Smooth muscle cell (in vitro differentiated cells): ENCODE measurements at regions not wholly inside any gene's neighbourhood (a gene's known extent, or its start where the extent isn't known, plus 50 kb on each side); places are given as distances from the start of the nearest gene placed in this dataset.

Experiments
- DNase-seq: peaks from one replicate; lab custom pipeline; 2025; ENCODE audit not compliant: unreplicated experiment; lab: John Stamatoyannopoulos, UW
- H2AFZ ChIP-seq: fragments of 200-600 bp; sonication (generic); 2 replicates; pipeline ENCODE4 v1.6.0; 2016; ENCODE audit warnings: antibody characterized with exemption, low read depth, mild to moderate bottlenecking
- H3F3A ChIP-seq: fragments of 200-600 bp; sonication (generic); 2 replicates; pipeline ENCODE4 v1.6.0; 2017; ENCODE audit warnings: antibody characterized with exemption, low read depth
- H3K27ac ChIP-seq: fragments of 200-600 bp; sonication (generic); 2 replicates; pipeline ENCODE4 v1.5.1; 2016; ENCODE audit warnings: low read depth, mild to moderate bottlenecking
- H3K27me3 ChIP-seq: fragments of 200-600 bp; sonication (generic); 2 replicates; pipeline ENCODE4 v1.6.1; 2016; ENCODE audit warnings: low read depth, mild to moderate bottlenecking
- H3K36me3 ChIP-seq: fragments of 200-600 bp; sonication (generic); 2 replicates; pipeline ENCODE4 v1.5.1; 2016; ENCODE audit warnings: low read depth
- H3K4me1 ChIP-seq: fragments of 200-600 bp; sonication (generic); 2 replicates; pipeline ENCODE4 v1.5.1; 2016; ENCODE audit warnings: low read depth
- H3K4me2 ChIP-seq: fragments of 200-600 bp; sonication (generic); 2 replicates; pipeline ENCODE4 v1.6.0; 2016; ENCODE audit warnings: mild to moderate bottlenecking
- H3K4me3 ChIP-seq: fragments of 200-600 bp; sonication (generic); 2 replicates; pipeline ENCODE4 v1.5.1; 2016; ENCODE audit warnings: mild to moderate bottlenecking
- H3K79me2 ChIP-seq: fragments of 200-600 bp; sonication (generic); 2 replicates; pipeline ENCODE4 v1.6.0; 2016; ENCODE audit warnings: low read depth, mild to moderate bottlenecking
- H3K9ac ChIP-seq: fragments of 200-600 bp; sonication (generic); 2 replicates; pipeline ENCODE4 v1.6.0; 2016; ENCODE audit warnings: low read depth
- H3K9me3 ChIP-seq: fragments of 200-600 bp; sonication (generic); replicated peaks from 2 replicates; pipeline ENCODE4 v1.5.1; 2016; ENCODE audit warnings: low read depth
- H4K20me1 ChIP-seq: fragments of 200-600 bp; sonication (generic); 2 replicates; pipeline ENCODE4 v1.6.0; 2016; ENCODE audit warnings: low read depth
- WGBS: methylation state at CpG from one replicate; pipeline ENCODE4 v1.1.7; 2016; ENCODE audit warnings: low lambda C conversion rate; 5-methylcytosine and 5-hydroxymethylcytosine counted together
- TF ChIP-seq, protein P1 (sequence below): fragments of 200-600 bp; sonication (generic); IDR thresholded peaks from 2 replicates; pipeline ENCODE4 v1.5.1; 2017; ENCODE audit warnings: borderline replicate concordance, mild to moderate bottlenecking, antibody characterized with exemption; ENCODE audit not compliant: insufficient read depth, poor library complexity, severe bottlenecking

DNA sequence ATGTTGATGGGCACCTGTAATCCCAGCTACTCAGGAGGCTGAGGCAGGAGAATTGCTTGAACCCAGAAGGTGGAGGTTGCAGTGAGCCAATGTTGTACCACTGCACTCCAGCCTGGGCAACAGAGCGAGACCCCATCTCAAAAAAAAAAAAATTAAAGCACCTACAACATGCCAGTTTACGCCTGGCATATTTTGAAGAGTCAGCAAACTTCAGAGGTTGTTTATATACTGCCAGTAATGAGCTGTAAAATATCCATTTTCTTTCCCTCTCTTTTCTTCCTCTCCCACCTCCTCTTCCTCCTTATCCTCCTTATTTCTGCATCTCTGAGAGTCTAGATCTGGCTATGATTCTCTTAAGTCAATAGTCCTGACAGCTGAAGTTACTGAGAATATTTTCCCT is 556.5 kb upstream of the LARGE1 start:
- no peak for DNase-seq
- Histone ChIP-seq H3K4me3 (no peak overlapping the region), H3F3A (no peaks in the 10 kb centered on the region), H2AFZ (no peak overlapping the region), H4K20me1 (no peaks in the 10 kb centered on the region), H3K9ac (no peak overlapping the region), H3K79me2 (no peaks in the 10 kb centered on the region), H3K4me2 (no peak overlapping the region), H3K9me3 (peaks cover 5% of the 10 kb centered on the region), H3K36me3 (no peaks in the 10 kb centered on the region), H3K27me3 (peaks cover 12% of the 10 kb centered on the region), H3K27ac (no peak overlapping the region), H3K4me1 (no peaks in the 10 kb centered on the region)
- WGBS: 82% methylated on average over 2 of the region's 2 CpGs
- TF ChIP-seq, protein P1, sequence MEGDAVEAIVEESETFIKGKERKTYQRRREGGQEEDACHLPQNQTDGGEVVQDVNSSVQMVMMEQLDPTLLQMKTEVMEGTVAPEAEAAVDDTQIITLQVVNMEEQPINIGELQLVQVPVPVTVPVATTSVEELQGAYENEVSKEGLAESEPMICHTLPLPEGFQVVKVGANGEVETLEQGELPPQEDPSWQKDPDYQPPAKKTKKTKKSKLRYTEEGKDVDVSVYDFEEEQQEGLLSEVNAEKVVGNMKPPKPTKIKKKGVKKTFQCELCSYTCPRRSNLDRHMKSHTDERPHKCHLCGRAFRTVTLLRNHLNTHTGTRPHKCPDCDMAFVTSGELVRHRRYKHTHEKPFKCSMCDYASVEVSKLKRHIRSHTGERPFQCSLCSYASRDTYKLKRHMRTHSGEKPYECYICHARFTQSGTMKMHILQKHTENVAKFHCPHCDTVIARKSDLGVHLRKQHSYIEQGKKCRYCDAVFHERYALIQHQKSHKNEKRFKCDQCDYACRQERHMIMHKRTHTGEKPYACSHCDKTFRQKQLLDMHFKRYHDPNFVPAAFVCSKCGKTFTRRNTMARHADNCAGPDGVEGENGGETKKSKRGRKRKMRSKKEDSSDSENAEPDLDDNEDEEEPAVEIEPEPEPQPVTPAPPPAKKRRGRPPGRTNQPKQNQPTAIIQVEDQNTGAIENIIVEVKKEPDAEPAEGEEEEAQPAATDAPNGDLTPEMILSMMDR: no peak

DNA sequence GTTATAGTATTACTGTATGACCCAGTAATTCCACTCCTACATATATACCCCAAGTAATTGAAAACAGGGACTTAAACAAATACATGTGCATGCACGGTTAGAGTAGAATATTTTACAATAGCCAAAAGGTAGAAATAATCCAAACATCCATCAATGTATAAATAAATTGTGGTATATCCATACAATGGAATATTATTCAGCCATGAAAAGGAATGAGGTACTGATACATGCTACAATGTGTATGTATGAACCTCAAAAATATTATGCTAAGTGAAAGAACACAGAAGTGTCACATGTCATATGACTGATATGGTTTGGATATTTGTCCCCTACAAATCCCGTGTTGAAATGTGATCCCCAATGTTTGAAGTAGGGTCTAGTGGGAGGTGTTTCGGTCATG is 560.8 kb upstream of the LARGE1 start:
- Histone ChIP-seq H3K27ac (no peak overlapping the region), H3K4me2 (no peak overlapping the region), H3K36me3 (no peaks in the 10 kb centered on the region), H2AFZ (no peak overlapping the region), H3K4me3 (no peak overlapping the region), H3K4me1 (no peaks in the 10 kb centered on the region), H3K9ac (no peak overlapping the region), H4K20me1 (no peaks in the 10 kb centered on the region), H3K79me2 (no peaks in the 10 kb centered on the region), H3K9me3 (peaks cover 5% of the 10 kb centered on the region), H3F3A (no peaks in the 10 kb centered on the region), H3K27me3 (peaks cover 5% of the 10 kb centered on the region)
- TF ChIP-seq, protein P1: no peak
- DNase-seq: no peak
- 83% methylated on average over 3 of the region's 3 CpGs for WGBS

DNA sequence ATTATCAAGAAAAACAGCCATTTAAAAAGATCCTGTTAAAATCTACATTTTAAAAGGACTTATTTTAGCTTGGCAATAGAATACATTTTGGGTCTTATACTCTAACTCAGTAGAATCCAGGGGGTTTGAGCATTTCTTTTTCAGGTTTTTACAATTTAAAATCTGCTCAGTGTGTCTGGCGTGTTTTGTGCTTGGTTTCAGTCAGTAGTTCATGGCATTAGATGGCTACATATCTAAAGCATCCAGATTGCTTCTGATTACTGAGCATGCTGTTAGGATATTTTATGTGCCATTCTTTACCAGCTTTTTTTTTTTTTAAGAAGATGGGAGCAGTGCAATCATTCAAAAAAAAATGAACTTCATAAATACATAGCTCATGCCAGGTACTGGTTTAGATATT is 566.1 kb upstream of the LARGE1 start:
- H3F3A ChIP-seq: no peaks in the 10 kb centered on the region
- H3K79me2 ChIP-seq: no peaks in the 10 kb centered on the region
- H3K9ac ChIP-seq: no peak overlapping the region
- WGBS: 78% methylated on average over 1 of the region's 1 CpG
- no peak overlapping the region for H3K4me2 ChIP-seq
- no peaks in the 10 kb centered on the region for H3K36me3 ChIP-seq
- H2AFZ ChIP-seq: no peak overlapping the region
- H3K4me3 ChIP-seq: no peak overlapping the region
- TF ChIP-seq, protein P1: no peak
- peaks cover 5% of the 10 kb centered on the region for H3K27me3 ChIP-seq
- H3K27ac ChIP-seq: no peak overlapping the region
- H4K20me1 ChIP-seq: no peaks in the 10 kb centered on the region
- H3K9me3 ChIP-seq: no peaks in the 10 kb centered on the region
- no peaks in the 10 kb centered on the region for H3K4me1 ChIP-seq
- DNase-seq: no peak

DNA sequence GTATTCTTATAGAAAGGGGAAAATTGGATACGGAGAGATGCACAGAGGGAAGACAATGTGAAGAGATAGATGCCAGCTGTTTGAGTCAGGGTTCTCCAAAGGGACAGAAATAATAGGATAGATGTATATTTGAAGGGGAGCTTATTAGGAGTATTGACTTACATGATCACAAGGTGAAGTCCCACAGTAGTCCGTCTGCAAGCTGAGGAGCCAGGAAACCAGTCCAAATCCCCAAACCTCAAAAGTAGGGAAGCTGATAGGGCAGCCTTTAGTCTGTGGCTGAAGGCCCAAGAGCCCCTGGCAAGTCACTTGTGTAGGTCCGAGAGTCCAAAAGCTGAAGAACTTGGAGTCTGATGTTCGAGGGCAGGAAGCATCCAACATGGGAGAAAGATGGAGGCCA is 569.6 kb upstream of the LARGE1 start:
- WGBS: 78% methylated on average over 4 of the region's 4 CpGs
- H3K36me3 ChIP-seq: no peaks in the 10 kb centered on the region
- no peaks in the 10 kb centered on the region for H3F3A ChIP-seq
- no peak overlapping the region for H3K9ac ChIP-seq
- no peaks in the 10 kb centered on the region for H4K20me1 ChIP-seq
- H3K4me3 ChIP-seq: no peak overlapping the region
- peaks cover 4% of the 10 kb centered on the region for H3K27me3 ChIP-seq
- no peak overlapping the region for H3K4me2 ChIP-seq
- no peaks in the 10 kb centered on the region for H3K79me2 ChIP-seq
- no peaks in the 10 kb centered on the region for H3K9me3 ChIP-seq
- H2AFZ ChIP-seq: no peak overlapping the region
- no peak for DNase-seq
- H3K27ac ChIP-seq: no peak overlapping the region
- no peaks in the 10 kb centered on the region for H3K4me1 ChIP-seq
- TF ChIP-seq, protein P1: no peak
